LNCaP clone FGC (cell line): ENCODE measurements at regions not wholly inside any gene's neighbourhood (a gene's known extent, or its start where the extent isn't known, plus 50 kb on each side); places are given as distances from the start of the nearest gene placed in this dataset.
"Not testable (repeated sequence)": the region's sequence is repeated elsewhere in the genome, so short reads cannot be mapped to it uniquely, and the experiment has no call there.

Source experiments
- DNase-seq: peaks from one replicate; pipeline ENCODE4 v3.0.0-alpha.2; 2011; ENCODE audit warnings: low read depth
- H3K4me3 ChIP-seq: 2 replicates; pipeline ENCODE4 v1.5.1; 2011; ENCODE audit warnings: mild to moderate bottlenecking, low read depth, low read length, control low read depth
- TF ChIP-seq, protein P1 (sequence below): IDR thresholded peaks from 2 replicates; pipeline ENCODE4 v1.5.1; 2012; ENCODE audit warnings: mild to moderate bottlenecking; ENCODE audit not compliant: control insufficient read depth, insufficient read depth; ENCODE audit errors: extremely low read depth

DNA sequence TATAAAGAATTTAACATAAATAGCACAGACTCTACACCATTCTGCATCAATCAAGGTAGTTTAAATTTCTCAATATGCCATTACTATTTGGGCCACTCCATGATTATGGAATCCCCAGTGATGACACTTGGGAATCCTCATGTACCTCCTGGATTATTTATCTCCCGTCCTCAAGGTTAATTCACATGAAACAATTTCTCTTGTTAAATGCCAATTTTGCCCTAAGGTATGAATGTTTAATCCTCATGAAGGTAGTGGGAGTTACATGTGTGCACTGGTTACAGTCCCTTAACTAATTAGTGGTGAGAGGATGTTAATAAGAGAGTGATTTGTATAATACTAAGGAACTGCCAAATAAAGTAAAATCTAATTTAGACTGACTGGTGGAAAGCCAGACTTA is 372.3 kb upstream of the MDFIC2 start:
- DNase-seq, result no peak
- TF ChIP-seq, protein P1, sequence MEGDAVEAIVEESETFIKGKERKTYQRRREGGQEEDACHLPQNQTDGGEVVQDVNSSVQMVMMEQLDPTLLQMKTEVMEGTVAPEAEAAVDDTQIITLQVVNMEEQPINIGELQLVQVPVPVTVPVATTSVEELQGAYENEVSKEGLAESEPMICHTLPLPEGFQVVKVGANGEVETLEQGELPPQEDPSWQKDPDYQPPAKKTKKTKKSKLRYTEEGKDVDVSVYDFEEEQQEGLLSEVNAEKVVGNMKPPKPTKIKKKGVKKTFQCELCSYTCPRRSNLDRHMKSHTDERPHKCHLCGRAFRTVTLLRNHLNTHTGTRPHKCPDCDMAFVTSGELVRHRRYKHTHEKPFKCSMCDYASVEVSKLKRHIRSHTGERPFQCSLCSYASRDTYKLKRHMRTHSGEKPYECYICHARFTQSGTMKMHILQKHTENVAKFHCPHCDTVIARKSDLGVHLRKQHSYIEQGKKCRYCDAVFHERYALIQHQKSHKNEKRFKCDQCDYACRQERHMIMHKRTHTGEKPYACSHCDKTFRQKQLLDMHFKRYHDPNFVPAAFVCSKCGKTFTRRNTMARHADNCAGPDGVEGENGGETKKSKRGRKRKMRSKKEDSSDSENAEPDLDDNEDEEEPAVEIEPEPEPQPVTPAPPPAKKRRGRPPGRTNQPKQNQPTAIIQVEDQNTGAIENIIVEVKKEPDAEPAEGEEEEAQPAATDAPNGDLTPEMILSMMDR, result no peak
- H3K4me3 ChIP-seq, result no peak overlapping the region

DNA sequence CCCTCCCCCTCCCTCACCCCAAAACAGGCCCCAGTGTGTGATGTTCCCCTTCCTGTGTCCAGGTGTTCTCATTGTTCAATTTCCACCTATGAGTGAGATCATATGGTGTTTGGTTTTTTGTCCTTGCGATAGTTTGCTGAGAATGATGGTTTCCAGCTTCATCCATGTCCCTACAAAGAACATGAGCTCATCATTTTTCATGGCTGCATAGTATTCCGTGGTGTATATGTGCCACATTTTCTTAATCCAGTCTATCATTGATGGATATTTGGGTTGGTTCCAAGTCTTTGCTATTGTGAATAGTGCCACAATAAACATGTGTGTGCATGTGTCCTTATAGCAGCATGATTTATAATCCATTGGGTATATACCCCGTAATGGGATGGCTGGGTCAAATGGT is 363.4 kb upstream of the MDFIC2 start:
- not testable (repeated sequence) for DNase-seq, H3K4me3 ChIP-seq

DNA sequence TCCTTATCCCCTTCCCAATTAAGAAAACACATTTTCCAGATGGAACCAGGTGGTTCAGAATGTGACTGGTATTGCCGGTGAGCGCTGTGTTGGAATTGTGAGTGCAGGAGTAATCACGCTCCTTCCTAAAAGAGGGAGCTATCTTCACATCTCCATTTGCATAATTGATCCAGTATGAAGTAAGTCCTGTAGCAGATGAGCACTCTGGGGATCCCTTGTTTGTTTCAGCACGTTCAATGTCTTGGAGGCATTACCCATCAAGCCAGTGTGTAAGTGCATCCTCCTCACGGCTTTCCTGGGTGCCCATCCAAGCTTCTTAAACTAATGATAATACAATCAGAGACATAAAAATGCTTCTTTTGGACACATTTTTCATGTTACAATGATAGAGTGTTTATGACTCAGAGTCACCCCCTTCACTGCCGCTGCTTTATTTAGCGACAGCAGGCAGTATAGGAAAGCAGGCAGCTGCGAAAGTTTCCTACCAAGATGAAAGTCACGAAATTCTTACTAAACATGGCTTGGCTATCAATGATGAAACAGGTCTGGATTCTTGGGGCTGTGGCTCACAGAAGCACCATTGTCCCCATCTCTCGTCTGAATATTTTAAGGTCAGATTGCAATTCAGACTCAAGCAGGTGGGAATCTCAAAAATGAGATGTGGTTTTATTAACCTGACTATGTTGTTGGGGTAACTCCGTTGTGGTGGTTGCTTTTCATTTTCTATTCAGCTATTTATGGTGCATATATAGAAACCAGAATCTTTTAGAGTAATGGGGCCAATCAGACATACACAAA is 346.3 kb upstream of the MDFIC2 start:
- TF ChIP-seq, protein P1, result no peak
- DNase-seq, result no peak
- no peak overlapping the region for H3K4me3 ChIP-seq

DNA sequence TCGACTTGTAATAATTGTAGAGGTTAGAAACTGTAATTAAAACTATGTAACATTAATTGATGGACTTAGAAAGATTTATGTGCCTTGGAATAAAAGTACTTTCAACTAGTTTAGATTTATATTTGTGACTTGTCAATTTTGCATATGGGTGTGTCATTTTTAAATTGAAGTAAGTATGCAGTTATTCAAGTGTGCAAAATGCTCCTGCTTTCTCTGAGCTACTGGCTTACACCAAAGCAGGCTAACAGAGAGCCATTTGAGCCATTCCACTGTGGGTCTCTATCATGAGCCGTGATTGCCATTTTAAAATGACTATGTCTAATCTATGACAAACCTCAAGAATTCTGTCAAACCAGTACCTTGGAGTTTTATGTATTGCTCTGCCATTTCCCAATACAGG is 345.0 kb upstream of the MDFIC2 start:
- no peak for DNase-seq
- no peak overlapping the region for H3K4me3 ChIP-seq
- TF ChIP-seq, protein P1, result no peak

DNA sequence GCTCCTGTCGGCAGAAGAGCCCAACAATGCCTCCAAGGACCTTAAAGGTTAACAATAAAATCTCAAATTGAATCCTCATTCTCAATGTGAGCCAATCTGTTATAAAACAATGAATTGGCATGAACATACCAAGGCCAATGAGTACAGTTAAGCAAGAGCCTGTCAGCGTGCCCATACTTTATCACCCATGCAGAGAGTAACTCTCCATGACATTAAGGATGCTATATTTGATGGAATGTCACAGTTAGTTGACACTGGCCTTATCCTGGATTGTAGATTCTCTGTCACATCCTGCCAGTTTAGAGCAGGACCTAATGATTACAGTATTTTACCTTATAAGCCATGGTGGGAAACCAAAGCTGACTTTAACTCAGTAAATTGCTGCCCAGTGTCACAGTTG is 335.4 kb upstream of the MDFIC2 start:
- TF ChIP-seq, protein P1, result no peak
- no peak overlapping the region for H3K4me3 ChIP-seq

DNA sequence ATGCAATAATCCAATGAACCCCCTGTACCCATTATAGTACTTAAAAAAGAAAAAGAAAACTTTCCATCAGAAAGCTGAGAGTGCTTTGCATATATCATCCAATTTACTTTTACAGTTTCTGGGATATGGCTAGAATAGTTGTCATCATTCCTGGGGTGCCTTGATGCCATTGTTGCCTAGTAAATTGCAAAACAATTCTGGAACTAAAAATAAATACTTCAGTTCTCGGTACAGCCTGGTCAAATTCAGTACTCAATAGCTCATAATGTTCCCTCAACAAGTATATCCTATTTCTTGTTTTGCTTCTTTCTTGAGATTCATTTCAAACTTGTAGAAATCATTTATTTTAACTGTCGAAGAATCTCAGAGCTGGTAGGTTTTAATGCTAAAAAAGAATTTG is 334.7 kb upstream of the MDFIC2 start:
- H3K4me3 ChIP-seq, result no peak overlapping the region
- TF ChIP-seq, protein P1, result no peak
- no peak for DNase-seq

More for the DNA sequence above, 335.4 kb upstream of the MDFIC2 start:
- DNase-seq, result no peak

DNA sequence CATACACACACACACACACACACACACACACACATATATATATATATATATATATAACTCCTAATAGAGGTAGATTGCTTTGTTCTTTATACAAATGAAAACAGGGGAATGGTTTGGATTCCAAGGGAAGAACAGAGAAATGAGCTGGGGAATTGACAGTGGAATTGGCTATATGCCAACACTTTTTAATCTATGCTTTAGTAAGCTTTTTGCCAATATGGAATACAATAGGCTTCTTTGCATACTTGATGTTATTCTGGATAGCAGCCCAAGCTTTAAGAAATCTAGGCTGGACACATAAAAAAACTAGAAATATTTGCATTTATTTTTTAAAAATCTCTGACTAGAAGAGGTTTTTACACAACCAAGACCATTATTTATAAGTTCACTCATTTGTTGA is 334.2 kb upstream of the MDFIC2 start:
- no peak for DNase-seq
- TF ChIP-seq, protein P1, result no peak
- no peak overlapping the region for H3K4me3 ChIP-seq
